ENCODE measurements at regions not wholly inside any gene's neighbourhood (a gene's known extent, or its start where the extent isn't known, plus 50 kb on each side); places are given as distances from the start of the nearest gene placed in this dataset.

DNA sequence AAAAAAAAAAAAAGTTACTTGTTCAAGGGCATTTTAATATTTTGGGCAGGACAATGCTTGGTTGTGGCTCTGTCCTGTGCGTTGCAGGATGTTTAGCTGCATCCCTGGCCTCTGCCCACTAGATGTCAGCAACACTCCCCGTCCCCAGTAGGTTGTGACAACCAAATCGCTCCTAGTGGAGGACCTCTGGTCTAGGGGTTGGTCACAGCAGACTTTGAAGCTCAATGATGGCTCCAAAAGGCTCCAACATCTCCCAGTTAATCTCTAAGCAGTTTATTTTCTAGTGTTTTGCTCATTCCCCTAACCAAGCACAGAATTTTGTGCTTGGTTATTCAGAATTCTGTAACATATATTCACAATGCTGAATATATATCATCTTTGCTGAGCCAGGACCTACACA lies 67.0 kb downstream of the CHRNA1 start:
- peaks cover 52% of the 10 kb centered on the region for H3K27me3 Mint-ChIP-seq (ENCODE audit: low read depth)
- peaks cover 13% of the 10 kb centered on the region for H3K4me1 Mint-ChIP-seq (ENCODE audit: low read depth)
- H3K4me3 Mint-ChIP-seq: no peak overlapping the region
- no peaks in the 10 kb centered on the region for H3K9me3 Mint-ChIP-seq
- no peak overlapping the region for H3K27ac Mint-ChIP-seq
- no peaks in the 10 kb centered on the region for H3K36me3 Mint-ChIP-seq (ENCODE audit: low read depth)

DNA sequence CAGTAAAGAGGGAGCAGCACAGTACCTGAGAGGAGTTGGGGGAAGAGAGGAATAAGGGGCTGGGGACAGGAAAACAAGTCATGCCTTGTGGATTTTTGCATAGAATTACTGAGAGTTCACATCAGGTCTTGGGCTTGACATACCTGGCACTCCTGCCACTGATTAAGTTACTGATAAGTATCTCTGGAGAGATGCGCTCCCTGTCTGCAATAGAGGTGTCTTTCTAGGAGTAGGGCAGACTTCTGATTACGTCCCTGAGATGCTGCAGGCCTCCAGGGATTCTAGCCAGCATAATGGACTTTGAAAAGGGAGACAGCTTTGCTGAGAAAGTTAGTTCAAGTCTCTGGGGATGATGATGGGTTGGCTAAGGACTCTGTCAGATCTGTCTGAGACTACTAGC lies 69.4 kb downstream of the CHRNA1 start:
- H3K27ac Mint-ChIP-seq: no peak overlapping the region
- H3K9me3 Mint-ChIP-seq: no peaks in the 10 kb centered on the region

DNA sequence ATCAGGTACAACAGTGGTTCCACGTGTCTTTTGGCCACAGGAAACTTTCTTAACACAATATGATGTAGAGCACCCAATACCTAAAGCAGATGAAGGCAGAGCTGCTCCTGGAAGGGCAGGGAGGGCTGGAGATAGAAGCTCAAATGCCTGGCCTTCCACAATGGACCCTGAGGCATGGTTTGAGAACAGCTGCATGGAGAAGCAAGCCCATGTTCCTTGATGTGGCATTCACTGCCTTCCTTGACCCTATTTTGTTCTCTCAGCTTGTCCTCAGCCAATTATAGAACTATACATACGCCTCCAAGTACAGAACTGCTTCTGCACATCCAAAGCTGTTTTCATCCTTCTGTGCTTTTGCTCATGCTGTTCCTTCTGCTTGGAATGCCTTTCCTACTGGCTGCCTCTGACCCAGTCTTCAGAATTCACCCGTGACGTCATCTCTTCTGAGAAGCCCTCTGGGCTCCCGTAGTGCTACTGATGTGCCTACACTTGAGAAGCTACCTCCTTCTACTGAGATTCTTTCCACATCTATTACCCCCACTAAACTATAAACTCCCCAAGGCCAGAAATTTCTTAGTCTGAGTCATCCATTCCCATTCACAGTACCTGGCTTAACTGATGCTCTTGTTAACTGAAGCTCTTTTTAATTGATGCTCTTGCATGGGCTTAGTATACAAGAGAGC lies 69.9 kb downstream of the CHRNA1 start:
- Mint-ChIP-seq H3K27me3 (ENCODE audit: low read depth) (peaks cover 40% of the 10 kb centered on the region), H3K27ac (no peak overlapping the region), H3K4me1 (ENCODE audit: low read depth) (peaks cover 11% of the 10 kb centered on the region), H3K4me3 (no peak overlapping the region), H3K36me3 (ENCODE audit: low read depth) (no peaks in the 10 kb centered on the region), H3K9me3 (no peaks in the 10 kb centered on the region)

More for the DNA sequence above, 69.4 kb downstream of the CHRNA1 start:
- Mint-ChIP-seq H3K4me3 (no peak overlapping the region), H3K4me1 (ENCODE audit: low read depth) (peaks cover 11% of the 10 kb centered on the region), H3K36me3 (ENCODE audit: low read depth) (no peaks in the 10 kb centered on the region), H3K27me3 (ENCODE audit: low read depth) (peaks cover 40% of the 10 kb centered on the region)

DNA sequence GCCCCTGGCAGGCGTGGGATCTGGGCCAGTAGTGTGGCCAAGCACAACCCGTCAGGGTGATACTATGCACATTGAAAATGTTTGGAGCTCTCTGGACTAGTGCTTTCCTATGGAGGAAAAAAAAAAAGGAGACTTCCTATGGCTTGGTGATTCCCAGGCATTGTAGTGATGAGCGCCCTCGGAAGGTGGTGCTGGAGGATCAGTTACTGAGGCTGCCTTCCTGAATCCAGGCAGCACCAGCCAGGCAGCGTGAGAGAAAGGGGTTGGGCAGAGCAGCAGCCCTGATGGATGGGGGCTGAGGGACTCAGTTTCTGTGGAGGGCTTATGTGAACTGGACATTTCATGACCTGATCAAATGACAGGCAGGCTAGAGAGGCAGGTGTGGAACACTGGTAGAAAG lies 70.9 kb downstream of the CHRNA1 start:
- no peaks in the 10 kb centered on the region for H3K36me3 Mint-ChIP-seq (ENCODE audit: low read depth)
- H3K9me3 Mint-ChIP-seq: no peaks in the 10 kb centered on the region
- H3K4me3 Mint-ChIP-seq: no peak overlapping the region
- no peak overlapping the region for H3K27ac Mint-ChIP-seq
- H3K27me3 Mint-ChIP-seq (ENCODE audit: low read depth): peaks cover 40% of the 10 kb centered on the region
- H3K4me1 Mint-ChIP-seq (ENCODE audit: low read depth): peaks cover 16% of the 10 kb centered on the region

DNA sequence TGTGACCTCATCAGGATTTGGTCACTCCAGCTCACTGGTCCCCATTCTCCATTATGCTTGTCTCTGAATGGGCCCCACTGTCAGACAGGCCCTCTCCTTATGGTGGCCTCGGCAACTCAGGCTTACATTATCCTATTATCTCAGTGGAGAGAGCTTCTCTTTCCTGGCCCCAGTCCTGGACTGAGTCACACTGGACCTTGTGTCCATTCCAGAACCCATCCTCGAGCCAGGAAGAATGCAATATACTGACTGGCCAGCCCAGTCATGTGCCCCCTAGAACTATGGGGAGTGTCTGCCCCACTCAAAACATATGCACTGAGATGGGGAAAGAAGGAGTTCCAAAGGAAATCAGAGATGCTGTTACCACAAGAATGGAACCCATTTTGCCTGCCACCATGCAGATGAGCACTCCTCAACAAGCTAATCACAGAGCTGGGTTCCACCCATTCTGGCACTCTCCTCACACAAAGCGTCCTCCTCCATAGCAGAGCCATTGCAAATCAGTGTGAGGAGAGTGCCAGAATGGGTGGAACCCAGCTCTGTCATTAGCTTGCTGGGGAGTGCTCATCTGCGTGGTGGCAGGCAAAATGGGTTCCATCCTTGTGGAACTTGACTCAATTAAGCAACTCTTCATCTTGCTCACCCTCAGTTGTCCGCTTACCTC lies 71.9 kb downstream of the CHRNA1 start:
- Mint-ChIP-seq H3K27me3 (ENCODE audit: low read depth) (peaks cover 40% of the 10 kb centered on the region), H3K4me3 (no peak overlapping the region), H3K36me3 (ENCODE audit: low read depth) (no peaks in the 10 kb centered on the region), H3K27ac (no peak overlapping the region), H3K4me1 (ENCODE audit: low read depth) (peaks cover 20% of the 10 kb centered on the region), H3K9me3 (no peaks in the 10 kb centered on the region)

DNA sequence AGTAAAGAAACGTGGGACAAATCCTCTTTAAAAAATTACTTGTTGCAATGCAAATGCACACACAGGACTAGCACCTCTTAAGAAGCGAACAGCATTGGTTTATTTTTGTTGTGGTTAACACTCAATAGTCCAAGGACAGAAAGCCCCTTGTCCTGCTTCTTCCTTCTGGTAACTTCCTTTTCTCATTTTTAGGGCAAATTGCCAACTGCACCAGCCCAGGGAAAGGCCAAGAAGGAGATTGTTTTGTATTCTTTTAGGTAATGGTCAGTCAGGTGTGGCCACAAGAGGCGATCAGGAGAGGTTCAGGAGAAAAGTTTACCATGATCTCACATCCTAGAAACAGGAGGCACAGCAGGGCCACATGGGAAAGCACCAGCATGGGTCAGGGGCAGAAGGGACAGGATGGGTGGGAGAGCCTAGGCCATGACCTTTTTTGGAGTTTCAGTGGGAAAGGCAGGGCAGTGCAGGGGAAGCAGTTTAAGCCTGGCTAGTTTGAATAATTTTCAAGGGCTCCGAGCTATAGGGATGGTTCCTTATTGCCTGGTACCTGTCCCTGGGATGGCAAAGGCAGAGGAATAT lies 73.0 kb downstream of the CHRNA1 start:
- Mint-ChIP-seq H3K36me3 (ENCODE audit: low read depth) (no peaks in the 10 kb centered on the region), H3K27ac (no peak overlapping the region), H3K9me3 (no peaks in the 10 kb centered on the region), H3K4me1 (ENCODE audit: low read depth) (peaks cover 19% of the 10 kb centered on the region), H3K27me3 (ENCODE audit: low read depth) (peaks cover 31% of the 10 kb centered on the region), H3K4me3 (no peak overlapping the region)

DNA sequence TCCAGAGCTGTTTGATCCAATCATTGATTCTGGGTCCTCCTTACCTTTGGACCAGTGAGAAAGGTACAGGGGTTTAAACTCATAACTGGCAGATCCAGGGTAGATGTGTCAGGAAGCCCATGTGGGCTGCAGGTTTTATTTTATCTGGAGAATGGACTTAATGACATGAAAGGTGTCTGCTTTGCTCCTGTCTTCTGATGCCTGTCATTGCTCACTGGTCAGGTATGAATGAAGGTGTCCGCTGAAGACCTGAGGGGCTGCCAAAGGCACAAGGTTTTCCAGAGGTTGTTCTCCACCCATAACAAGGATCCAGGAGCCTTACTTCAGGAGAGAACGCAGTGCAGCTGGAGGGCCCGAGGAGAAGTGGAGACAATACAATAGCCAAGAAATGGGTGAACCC lies 74.2 kb downstream of the CHRNA1 start:
- H3K4me1 Mint-ChIP-seq (ENCODE audit: low read depth): peaks cover 25% of the 10 kb centered on the region
- H3K36me3 Mint-ChIP-seq (ENCODE audit: low read depth): no peaks in the 10 kb centered on the region
- H3K4me3 Mint-ChIP-seq: no peak overlapping the region
- peaks cover 20% of the 10 kb centered on the region for H3K27me3 Mint-ChIP-seq (ENCODE audit: low read depth)
- H3K27ac Mint-ChIP-seq: no peak overlapping the region
- no peaks in the 10 kb centered on the region for H3K9me3 Mint-ChIP-seq

DNA sequence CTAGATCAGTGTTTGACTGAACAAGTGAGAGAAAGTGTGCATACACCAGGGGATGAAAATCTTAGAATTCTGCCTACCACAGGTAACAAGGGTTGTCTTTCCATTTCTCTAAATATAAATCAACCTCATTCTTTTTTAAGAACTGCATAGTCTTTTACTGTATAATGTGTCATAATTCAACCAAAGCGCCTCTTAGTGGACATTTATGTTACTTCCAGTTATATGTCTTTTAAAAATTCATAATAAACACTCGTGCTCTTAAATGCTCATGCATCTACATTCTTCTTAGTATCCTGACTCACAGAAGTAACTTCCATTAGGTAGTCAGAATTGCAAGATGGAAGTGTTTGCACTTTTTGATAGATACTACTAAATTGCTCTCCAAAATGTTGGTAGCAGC lies 76.2 kb downstream of the CHRNA1 start:
- Mint-ChIP-seq H3K27ac (peak overlapping the region; percentile 18), H3K36me3 (ENCODE audit: low read depth) (no peaks in the 10 kb centered on the region), H3K9me3 (no peaks in the 10 kb centered on the region), H3K4me3 (no peak overlapping the region), H3K4me1 (ENCODE audit: low read depth) (peaks cover 35% of the 10 kb centered on the region), H3K27me3 (ENCODE audit: low read depth) (peaks cover under 1% of the 10 kb centered on the region)

DNA sequence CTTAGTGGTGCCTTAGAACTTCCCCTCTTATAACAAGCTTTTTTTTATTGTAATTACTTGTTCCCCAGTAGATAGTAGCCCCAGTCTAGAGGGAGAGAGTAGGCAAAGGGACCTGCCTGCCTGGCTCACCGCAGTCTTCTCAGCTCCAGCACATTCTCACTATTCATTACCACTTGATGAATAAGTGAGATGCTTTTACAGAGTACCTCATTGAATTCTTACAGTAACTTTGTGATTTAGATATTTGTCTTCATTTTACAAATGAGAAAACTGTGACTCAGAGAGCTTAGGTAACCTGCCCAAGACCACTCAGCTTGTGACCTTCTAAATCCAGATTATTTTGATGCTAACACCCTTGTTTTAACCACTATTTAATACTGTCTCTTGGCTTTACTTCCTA lies 77.8 kb downstream of the CHRNA1 start:
- no peak overlapping the region for H3K27ac Mint-ChIP-seq
- no peak overlapping the region for H3K4me3 Mint-ChIP-seq
- H3K9me3 Mint-ChIP-seq: no peaks in the 10 kb centered on the region
- H3K36me3 Mint-ChIP-seq (ENCODE audit: low read depth): no peaks in the 10 kb centered on the region
- no peaks in the 10 kb centered on the region for H3K27me3 Mint-ChIP-seq (ENCODE audit: low read depth)
- peaks cover 37% of the 10 kb centered on the region for H3K4me1 Mint-ChIP-seq (ENCODE audit: low read depth)

DNA sequence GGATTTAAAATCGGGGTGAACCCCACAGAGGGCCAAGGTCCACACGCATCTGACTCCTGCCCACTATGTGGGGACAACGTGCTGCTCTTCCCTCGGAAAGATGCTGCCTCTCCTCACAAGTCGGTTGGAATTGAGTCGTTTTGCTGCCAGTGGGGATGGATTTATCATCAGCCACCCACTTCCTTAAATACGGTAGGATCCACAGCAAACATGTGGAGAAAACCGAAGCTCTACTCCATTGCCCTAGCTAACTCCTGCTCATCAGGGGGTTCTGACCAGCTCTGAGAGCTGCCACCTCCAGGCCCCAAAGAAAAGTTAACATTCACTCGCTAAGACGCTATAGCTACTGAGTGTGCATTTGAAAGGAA lies 80.9 kb downstream of the CHRNA1 start:
- Mint-ChIP-seq H3K27me3 (ENCODE audit: low read depth) (no peaks in the 10 kb centered on the region), H3K4me3 (peak overlapping the region; percentile 90), H3K4me1 (ENCODE audit: low read depth) (peaks cover 58% of the 10 kb centered on the region), H3K36me3 (ENCODE audit: low read depth) (peaks cover 11% of the 10 kb centered on the region), H3K27ac (peak overlapping the region; percentile 92), H3K9me3 (no peaks in the 10 kb centered on the region)

DNA sequence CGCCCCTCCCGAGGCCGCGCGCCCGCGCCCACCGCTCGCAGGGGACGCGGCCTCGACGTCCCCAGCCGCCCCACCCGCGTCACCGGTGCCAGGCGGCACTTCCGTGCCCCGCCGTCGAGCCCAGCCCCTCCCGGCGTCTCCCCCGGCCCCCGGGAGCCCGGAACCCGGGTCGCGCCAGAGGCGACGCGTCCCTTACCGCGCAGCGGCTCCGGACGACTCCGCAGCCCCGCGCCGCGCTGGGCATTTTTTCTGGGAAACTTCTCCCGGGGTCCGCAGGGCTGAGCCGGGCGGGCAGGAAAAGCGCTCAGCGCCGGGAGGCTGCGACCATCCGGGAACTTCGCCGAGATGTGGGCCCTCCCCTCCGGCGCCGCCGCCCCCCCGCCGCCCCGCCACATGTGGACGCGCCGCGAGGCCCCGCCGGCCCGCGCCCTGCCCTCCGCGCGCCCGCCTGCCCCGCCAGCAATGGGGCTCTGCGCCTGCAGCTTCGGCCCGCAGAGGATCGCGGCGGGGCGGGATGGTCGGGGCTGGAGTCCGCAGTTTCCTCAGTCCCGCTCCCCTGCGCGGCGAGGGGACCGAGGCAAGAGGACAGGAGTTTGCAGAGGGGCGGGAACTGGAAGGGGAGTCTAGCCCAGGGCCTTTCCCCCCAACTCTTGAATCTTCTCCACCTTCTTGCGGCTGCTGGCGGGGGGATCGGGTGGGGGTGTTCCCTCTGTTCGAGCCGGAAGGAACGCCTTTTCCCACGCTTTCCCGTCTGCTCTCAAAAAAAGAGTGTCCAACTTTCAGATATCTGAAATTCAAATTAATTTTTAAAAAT lies 81.5 kb downstream of the CHRNA1 start:
- H3K36me3 Mint-ChIP-seq (ENCODE audit: low read depth): peaks cover 13% of the 10 kb centered on the region
- no peaks in the 10 kb centered on the region for H3K9me3 Mint-ChIP-seq
- peak overlapping the region; percentile 92 for H3K27ac Mint-ChIP-seq
- H3K27me3 Mint-ChIP-seq (ENCODE audit: low read depth): no peaks in the 10 kb centered on the region
- H3K4me3 Mint-ChIP-seq: peak overlapping the region; percentile 90
- peaks cover 57% of the 10 kb centered on the region for H3K4me1 Mint-ChIP-seq (ENCODE audit: low read depth)

DNA sequence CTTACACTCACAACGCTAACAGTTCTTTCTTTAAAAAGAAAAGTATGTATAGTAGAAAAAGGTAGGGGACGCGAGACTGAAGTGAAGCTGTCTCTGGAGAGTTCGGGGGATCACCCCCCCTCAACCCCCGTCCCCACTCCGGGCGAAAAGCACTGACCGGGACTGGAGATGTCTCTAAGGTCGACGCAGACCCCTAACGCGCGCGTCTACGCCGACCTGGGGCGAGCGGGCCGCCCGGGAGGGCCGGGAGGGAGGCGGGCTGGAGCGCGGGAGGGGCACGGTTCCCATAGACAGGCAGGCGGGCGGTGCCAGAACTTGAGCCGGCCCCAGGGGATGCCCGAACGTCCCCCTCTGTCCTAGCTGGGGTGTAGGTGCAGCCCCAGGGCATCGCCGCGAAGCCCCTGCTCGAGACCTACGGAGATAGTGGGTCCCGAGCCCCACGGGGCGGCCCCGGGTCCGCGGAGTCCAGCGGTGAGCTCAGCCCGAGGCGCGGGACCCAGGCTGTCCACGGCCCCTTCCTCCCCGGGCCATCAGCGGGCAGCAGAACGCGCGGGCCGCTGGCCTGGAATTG lies 82.2 kb downstream of the CHRNA1 start:
- Mint-ChIP-seq H3K36me3 (ENCODE audit: low read depth) (peaks cover 15% of the 10 kb centered on the region), H3K4me3 (peak overlapping the region; percentile 86), H3K27me3 (ENCODE audit: low read depth) (no peaks in the 10 kb centered on the region), H3K27ac (peak overlapping the region; percentile 83), H3K4me1 (ENCODE audit: low read depth) (peaks cover 63% of the 10 kb centered on the region), H3K9me3 (no peaks in the 10 kb centered on the region)

DNA sequence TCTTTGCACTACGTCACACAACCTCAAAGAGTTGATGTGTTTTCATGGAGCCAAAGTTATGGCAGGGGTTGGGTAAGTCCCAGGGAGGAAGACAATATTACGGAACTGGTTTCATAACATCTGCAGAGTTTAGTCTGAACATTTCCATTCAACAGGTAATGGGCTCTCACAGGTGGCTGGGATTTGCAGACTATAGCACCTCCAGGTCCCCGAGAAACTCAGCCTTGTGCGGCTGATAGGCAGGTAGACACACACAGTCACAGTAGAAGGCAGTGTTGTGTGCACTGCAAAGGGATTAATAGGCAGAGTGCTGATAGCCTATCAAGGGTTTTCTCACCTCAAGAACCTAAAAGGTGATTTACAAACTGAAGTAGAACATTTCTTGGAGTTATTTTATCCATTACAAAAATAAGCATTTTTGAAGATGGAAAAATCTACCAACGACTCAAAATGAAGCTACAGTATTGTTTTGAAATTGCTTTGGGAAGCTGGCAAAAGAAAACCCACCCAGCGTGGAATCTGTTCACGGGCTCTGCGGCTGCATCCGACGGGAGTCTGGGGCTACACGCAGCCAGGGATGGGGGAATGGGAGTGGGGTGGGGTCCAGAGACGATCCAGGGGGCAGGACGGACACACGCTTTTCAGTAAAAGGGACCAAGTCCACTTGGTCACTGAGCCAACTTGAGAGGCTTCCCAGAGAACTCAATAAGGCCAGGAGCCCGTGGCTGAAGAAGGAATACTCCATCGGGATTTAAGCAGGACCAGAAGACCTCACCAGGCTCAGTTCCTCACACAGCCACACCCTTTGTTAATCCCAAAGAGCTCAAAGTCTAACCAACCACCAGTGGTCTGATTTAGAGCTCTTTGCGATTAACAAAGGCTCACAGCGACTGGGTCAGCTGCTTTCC lies 82.9 kb downstream of the CHRNA1 start:
- H3K4me1 Mint-ChIP-seq (ENCODE audit: low read depth): peaks cover 66% of the 10 kb centered on the region
- H3K36me3 Mint-ChIP-seq (ENCODE audit: low read depth): peaks cover 20% of the 10 kb centered on the region
- H3K27ac Mint-ChIP-seq: peak overlapping the region; percentile 83
- peak overlapping the region; percentile 86 for H3K4me3 Mint-ChIP-seq
- no peaks in the 10 kb centered on the region for H3K9me3 Mint-ChIP-seq
- no peaks in the 10 kb centered on the region for H3K27me3 Mint-ChIP-seq (ENCODE audit: low read depth)

Data from T-helper 1 cell treated with Interleukin-12 subunit alpha and Interleukin-12 subunit beta and Interleukin-4 antibody, amounts not matched to agents 30 μg/mL and 1 μg/mL, for 36 hours (primary cell).